SK-N-SH (cell line): ENCODE measurements at regions not wholly inside any gene's neighbourhood (a gene's known extent, or its start where the extent isn't known, plus 50 kb on each side); places are given as distances from the start of the nearest gene placed in this dataset.

Source experiments
- CTCF ChIA-PET: fragments of 300-600, 350-600 bp; formaldehyde crosslinking; extraction: SDS; loops from one replicate; lab custom pipeline; 2021; lab: Yijun Ruan, JAX
- POLR2A ChIA-PET: fragments of 350-600 bp; sonication (Branson Sonifier 250); formaldehyde crosslinking; extraction: SDS; loops from one replicate; lab custom pipeline; 2020; ENCODE audit warnings: antibody characterized with exemption, inconsistent platforms; lab: Yijun Ruan, JAX
- DNase-seq: peaks from one replicate; pipeline ENCODE4 v3.0.0; 2012
- H2AFZ ChIP-seq: fragments of 200-600 bp; sonication (generic); 2 replicates; pipeline ENCODE4 v1.8.1; 2016; ENCODE audit warnings: antibody characterized with exemption, mild to moderate bottlenecking, low read depth
- H3F3A ChIP-seq: fragments of 200-600 bp; sonication (generic); replicated peaks from 2 replicates; pipeline ENCODE3; 2016; ENCODE audit warnings: antibody characterized with exemption, mild to moderate bottlenecking; ENCODE audit not compliant: insufficient read depth
- H3K27ac ChIP-seq, 2 experiments: fragments of 200-500 bp in 1 of 2; fragments of 200-600 bp in 1 of 2; sonication (Bioruptor generic) in 1 of 2; sonication (generic), shearing (Covaris generic) in 1 of 2; 2 replicates each; pipeline versions ENCODE4 v1.5.1 to v1.6.1; 2014 to 2016; ENCODE audit warnings: low read depth in 2 of 2, inconsistent platforms in 1 of 2, low read length in 1 of 2, mild to moderate bottlenecking in 1 of 2, mixed read lengths in 1 of 2
- H3K27me3 ChIP-seq: fragments of 200-600 bp; sonication (generic), shearing (Covaris generic); 2 replicates; pipeline ENCODE4 v1.6.1; 2016; ENCODE audit warnings: mixed run types; ENCODE audit not compliant: insufficient read depth
- H3K36me3 ChIP-seq, 2 experiments: fragments of 200-500 bp in 1 of 2; fragments of 200-600 bp in 1 of 2; sonication (Bioruptor generic) in 1 of 2; sonication (generic) in 1 of 2; replicated peaks in 1 of 2; 2 replicates each; pipeline versions ENCODE3 to v1.5.1; 2014 to 2016; ENCODE audit warnings: low read length in 1 of 2, mild to moderate bottlenecking in 1 of 2; ENCODE audit not compliant: insufficient read depth in 2 of 2, control insufficient read depth in 1 of 2
- H3K4me1 ChIP-seq, 2 experiments: fragments of 200-500 bp in 1 of 2; fragments of 200-600 bp in 1 of 2; sonication (Bioruptor generic) in 1 of 2; sonication (generic), shearing (Covaris generic) in 1 of 2; 2 replicates each; pipeline versions ENCODE4 v1.5.1 to v1.6.1; 2014 to 2016; ENCODE audit warnings: low read depth in 1 of 2, low read length in 1 of 2, mixed run types in 1 of 2; ENCODE audit not compliant: insufficient read depth in 2 of 2, control insufficient read depth in 1 of 2
- H3K4me2 ChIP-seq: fragments of 200-600 bp; sonication (generic), shearing (Covaris generic); 2 replicates; pipeline ENCODE4 v1.6.1; 2017; ENCODE audit warnings: mixed run types
- H3K4me3 ChIP-seq, 2 experiments: fragments of 200-500 bp in 1 of 2; fragments of 200-600 bp in 1 of 2; sonication (Bioruptor generic) in 1 of 2; sonication (generic), shearing (Covaris generic) in 1 of 2; 2 replicates each; pipeline versions ENCODE4 v1.5.1 to v1.8.1; 2014 to 2016; ENCODE audit warnings: low read depth in 2 of 2, inconsistent platforms in 1 of 2, low read length in 1 of 2, mild to moderate bottlenecking in 1 of 2, mixed read lengths in 1 of 2, moderate library complexity in 1 of 2
- H3K79me2 ChIP-seq: fragments of 200-600 bp; sonication (generic); 2 replicates; pipeline ENCODE4 v1.8.1; 2017; ENCODE audit warnings: mild to moderate bottlenecking; ENCODE audit not compliant: insufficient read depth
- H3K9ac ChIP-seq: fragments of 200-600 bp; sonication (generic); 2 replicates; pipeline ENCODE4 v1.6.1; 2017; ENCODE audit warnings: mixed run types
- H3K9me2 ChIP-seq: fragments of 200-600 bp; sonication (generic); 2 replicates; pipeline ENCODE4 v1.6.1; 2017; ENCODE audit warnings: mixed run types
- H3K9me3 ChIP-seq: fragments of 200-600 bp; sonication (generic); 2 replicates; pipeline ENCODE4 v1.6.1; 2017; ENCODE audit warnings: mixed run types, mild to moderate bottlenecking, moderate library complexity
- H4K20me1 ChIP-seq: fragments of 200-600 bp; sonication (generic); 2 replicates; pipeline ENCODE4 v1.6.1; 2017; ENCODE audit warnings: mild to moderate bottlenecking, mixed run types; ENCODE audit not compliant: insufficient read depth
- CHD2 ChIP-seq: fragments of 150-350 bp; IDR thresholded peaks from 2 replicates; pipeline ENCODE4 v1.6.1; 2018; ENCODE audit warnings: low read length; ENCODE audit not compliant: partially characterized antibody
- CTCF ChIP-seq: fragments of 200-600 bp; sonication (generic); IDR thresholded peaks from 2 replicates; pipeline ENCODE4 v1.6.1; 2017; ENCODE audit warnings: antibody characterized with exemption, mild to moderate bottlenecking, moderate library complexity
- ELF1 ChIP-seq: IDR thresholded peaks from 2 replicates; pipeline ENCODE4 v1.4.0; 2012
- FOSL2 ChIP-seq: IDR thresholded peaks from 2 replicates; pipeline ENCODE4 v1.4.0; 2012; ENCODE audit warnings: low read depth, mild to moderate bottlenecking, moderate library complexity, borderline replicate concordance
- FOXM1 ChIP-seq: IDR thresholded peaks from 2 replicates; pipeline ENCODE4 v1.4.0; 2012; ENCODE audit warnings: low read depth, mild to moderate bottlenecking
- JUND ChIP-seq: IDR thresholded peaks from 2 replicates; pipeline ENCODE4 v1.4.0; 2012
- MAX ChIP-seq: IDR thresholded peaks from 2 replicates; pipeline ENCODE4 v1.4.0; 2012; ENCODE audit warnings: low read depth
- MEF2A ChIP-seq: IDR thresholded peaks from 2 replicates; pipeline ENCODE4 v1.4.0; 2012; ENCODE audit warnings: low read depth, borderline replicate concordance
- NRF1 ChIP-seq: IDR thresholded peaks from 2 replicates; pipeline ENCODE4 v1.6.1; 2012; ENCODE audit warnings: low read depth, mild to moderate bottlenecking, low read length
- PBX3 ChIP-seq: IDR thresholded peaks from 2 replicates; pipeline ENCODE4; 2012
- REST ChIP-seq: IDR thresholded peaks from 2 replicates; pipeline ENCODE4 v1.6.1; 2012; ENCODE audit warnings: mild to moderate bottlenecking, low read depth, low read length, moderate library complexity
- RXRA ChIP-seq: IDR thresholded peaks from 2 replicates; pipeline ENCODE4 v1.4.0; 2012; ENCODE audit warnings: low read depth, mild to moderate bottlenecking, borderline replicate concordance
- TEAD4 ChIP-seq: IDR thresholded peaks from 2 replicates; pipeline ENCODE4 v1.4.0; 2012; ENCODE audit warnings: mild to moderate bottlenecking, borderline replicate concordance; ENCODE audit not compliant: insufficient read depth
- USF1 ChIP-seq: IDR thresholded peaks from 2 replicates; pipeline ENCODE4 v1.4.0; 2012; ENCODE audit warnings: low read depth, borderline replicate concordance
- USF2 ChIP-seq: fragments of 150-350 bp; IDR thresholded peaks from 2 replicates; pipeline ENCODE4 v1.6.1; 2017; ENCODE audit warnings: antibody characterized with exemption, low read length, low read depth, borderline replicate concordance
- whole genome bisulfite sequencing: methylation state at CpG from one replicate; pipeline ENCODE4 v1.1.6; 2017; ENCODE audit warnings: low lambda C conversion rate; 5-methylcytosine and 5-hydroxymethylcytosine counted together

GRCh38 chr21:16115461-16115860, 385.7 kb downstream of the USP25 start:
- Histone ChIP-seq H3K4me3 (no peak overlapping the region), H2AFZ (no peak overlapping the region), H3K27me3 (no peaks in the 10 kb centered on the region), H4K20me1 (no peaks in the 10 kb centered on the region), H3K36me3 (no peaks in the 10 kb centered on the region), H3K9me2 (no peaks in the 10 kb centered on the region), H3F3A (no peaks in the 10 kb centered on the region), H3K4me1 (no peaks in the 10 kb centered on the region), H3K9me3 (no peaks in the 10 kb centered on the region), H3K79me2 (no peaks in the 10 kb centered on the region), H3K9ac (no peak overlapping the region), H3K27ac (no peak overlapping the region), H3K4me2 (no peak overlapping the region)
- 65% methylated on average over 3 of the region's 3 CpGs for WGBS
- ChIA-PET POLR2A (no interaction called here), CTCF (interaction anchor here (1.3 to 1.6 kb wide), 2 partner anchors 20 to 41 kb away, joined by 3 to 4 read pairs; no protein-coding TSS in a partner anchor)
- no peak for TF ChIP-seq USF1
- no peak for TF ChIP-seq USF2
- TF ChIP-seq PBX3, result no peak
- TF ChIP-seq MAX, result no peak
- no peak for TF ChIP-seq FOXM1
- no peak for TF ChIP-seq FOSL2
- TF ChIP-seq CHD2, result no peak
- no peak for TF ChIP-seq TEAD4
- no peak for TF ChIP-seq JUND
- no peak for TF ChIP-seq MEF2A
- no peak for TF ChIP-seq NRF1
- TF ChIP-seq REST, result no peak
- no peak for TF ChIP-seq RXRA
- no peak for TF ChIP-seq ELF1
- no peak for TF ChIP-seq CTCF
- DNase-seq, result no peak
